Mesothelial cell of epicardium (in vitro differentiated cells): ENCODE measurements at regions not wholly inside any gene's neighbourhood (a gene's known extent, or its start where the extent isn't known, plus 50 kb on each side); places are given as distances from the start of the nearest gene placed in this dataset.

ENCODE experiments used
- DNase-seq, 2 experiments: peaks; one replicate each; pipeline ENCODE4 v3.0.0; 2021; ENCODE audit warnings: low spot score in 2 of 2; ENCODE audit not compliant: unreplicated experiment in 2 of 2
- H3K27ac Mint-ChIP-seq: 2 replicates; pipeline ENCODE4 v1.8.0; 2021; ENCODE audit warnings: mixed read lengths
- H3K27me3 Mint-ChIP-seq: 2 replicates; pipeline ENCODE4 v1.8.0; 2021; ENCODE audit warnings: low read depth, mixed read lengths
- H3K36me3 Mint-ChIP-seq: 2 replicates; pipeline ENCODE4 v1.8.0; 2021; ENCODE audit warnings: mixed read lengths
- H3K4me1 Mint-ChIP-seq: 2 replicates; pipeline ENCODE4 v1.8.0; 2021; ENCODE audit warnings: mixed read lengths
- H3K4me3 Mint-ChIP-seq: 2 replicates; pipeline ENCODE4 v1.8.0; 2021; ENCODE audit warnings: mild to moderate bottlenecking, moderate library complexity, mixed read lengths
- H3K9me3 Mint-ChIP-seq: 2 replicates; pipeline ENCODE4 v1.8.0; 2021; ENCODE audit warnings: mixed read lengths
- CTCF ChIP-seq: fragments of 200-600 bp; sonication (generic); IDR thresholded peaks from one replicate; pipeline ENCODE4 v1.5.0; 2021; ENCODE audit warnings: antibody characterized with exemption; ENCODE audit not compliant: unreplicated experiment

DNA sequence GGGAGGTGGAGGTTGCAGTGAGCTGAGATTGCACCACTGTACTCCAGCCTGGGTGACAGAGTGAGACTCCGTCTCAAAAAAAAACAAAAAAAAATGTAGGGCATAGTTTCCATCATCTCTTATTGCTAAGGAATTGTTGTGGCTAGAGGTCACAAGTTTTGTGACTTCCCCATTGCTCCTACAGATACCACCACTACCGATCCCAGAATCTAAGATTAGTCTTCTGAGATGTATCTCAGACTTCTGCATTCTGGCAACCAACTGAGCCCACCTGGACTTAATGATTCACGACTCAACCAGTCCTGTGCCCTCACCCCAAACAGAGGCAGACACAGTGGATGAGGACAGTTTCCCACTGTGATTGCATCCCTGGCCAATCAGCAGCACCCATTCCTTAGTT, 148.9 kb downstream of the NECTIN1 start:
- Mint-ChIP-seq H3K27ac (no peak overlapping the region), H3K27me3 (peaks cover 30% of the 10 kb centered on the region), H3K36me3 (no peaks in the 10 kb centered on the region), H3K9me3 (peaks cover 7% of the 10 kb centered on the region), H3K4me3 (no peak overlapping the region), H3K4me1 (peaks cover 14% of the 10 kb centered on the region)
- TF ChIP-seq CTCF = no peak
- no peak for DNase-seq

GRCh38 chr11:119578521-119579191, 150.3 kb downstream of the NECTIN1 start:
- Mint-ChIP-seq H3K27me3 (peaks cover 26% of the 10 kb centered on the region), H3K4me1 (peaks cover 3% of the 10 kb centered on the region), H3K36me3 (no peaks in the 10 kb centered on the region), H3K9me3 (peaks cover 7% of the 10 kb centered on the region), H3K27ac (no peak overlapping the region), H3K4me3 (no peak overlapping the region)
- no peak for DNase-seq
- TF ChIP-seq CTCF = no peak

GRCh38 chr11:119573858-119574257, 150.9 kb upstream of the THY1 start:
- no peak for TF ChIP-seq CTCF
- Mint-ChIP-seq H3K4me1 (peaks cover 3% of the 10 kb centered on the region), H3K4me3 (no peak overlapping the region), H3K9me3 (peaks cover 3% of the 10 kb centered on the region), H3K27ac (no peak overlapping the region), H3K27me3 (peaks cover 16% of the 10 kb centered on the region), H3K36me3 (no peaks in the 10 kb centered on the region)
- no peak for DNase-seq

GRCh38 chr11:119572481-119573424, 149.8 kb upstream of the THY1 start:
- no peak for DNase-seq
- Mint-ChIP-seq H3K27ac (no peak overlapping the region), H3K36me3 (no peaks in the 10 kb centered on the region), H3K4me1 (peaks cover 11% of the 10 kb centered on the region), H3K27me3 (peaks cover 12% of the 10 kb centered on the region), H3K9me3 (peaks cover 3% of the 10 kb centered on the region), H3K4me3 (no peak overlapping the region)
- no peak for TF ChIP-seq CTCF

DNA sequence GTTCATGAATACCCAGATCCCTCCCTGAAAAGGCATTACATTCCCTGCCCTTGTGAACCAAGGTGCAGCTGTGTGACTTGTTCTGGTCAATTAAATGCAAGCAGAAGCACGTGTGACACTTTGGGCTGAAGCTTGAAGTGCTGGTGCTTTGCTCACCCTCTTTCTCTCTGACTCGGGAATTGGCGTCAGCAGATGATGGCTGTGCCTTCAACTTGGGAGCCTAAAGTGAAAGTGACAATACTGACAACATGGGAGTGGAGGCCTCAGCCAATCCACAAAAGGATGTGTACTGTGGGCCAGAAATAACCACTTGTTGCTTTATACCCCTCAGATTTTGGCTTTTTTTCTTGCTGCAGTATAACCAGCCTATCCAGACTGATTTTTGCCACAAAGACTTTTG, 148.3 kb upstream of the THY1 start:
- Mint-ChIP-seq H3K27ac (no peak overlapping the region), H3K4me1 (peaks cover 11% of the 10 kb centered on the region), H3K9me3 (peaks cover 3% of the 10 kb centered on the region), H3K27me3 (peaks cover 7% of the 10 kb centered on the region), H3K4me3 (no peak overlapping the region), H3K36me3 (no peaks in the 10 kb centered on the region)
- DNase-seq = no peak
- no peak for TF ChIP-seq CTCF
